H1 (cell line): ENCODE measurements at regions not wholly inside any gene's neighbourhood (a gene's known extent, or its start where the extent isn't known, plus 50 kb on each side); places are given as distances from the start of the nearest gene placed in this dataset.

Experiments used
- CHD2 ChIP-seq: IDR thresholded peaks from 2 replicates; pipeline ENCODE4 v1.6.1; 2012; ENCODE audit warnings: low read length, improper control_type of control experiment
- SIX5 ChIP-seq: IDR thresholded peaks from 2 replicates; pipeline ENCODE4 v1.6.1; 2011; ENCODE audit warnings: mild to moderate bottlenecking, low read depth, low read length

GRCh38 chr2:150919901-150920300, 341.8 kb downstream of the RBM43 start (continued):
- TF ChIP-seq SIX5 = no peak
- no peak for TF ChIP-seq CHD2
